ENCODE measurements at regions not wholly inside any gene's neighbourhood (a gene's known extent, or its start where the extent isn't known, plus 50 kb on each side); places are given as distances from the start of the nearest gene placed in this dataset.

DNA sequence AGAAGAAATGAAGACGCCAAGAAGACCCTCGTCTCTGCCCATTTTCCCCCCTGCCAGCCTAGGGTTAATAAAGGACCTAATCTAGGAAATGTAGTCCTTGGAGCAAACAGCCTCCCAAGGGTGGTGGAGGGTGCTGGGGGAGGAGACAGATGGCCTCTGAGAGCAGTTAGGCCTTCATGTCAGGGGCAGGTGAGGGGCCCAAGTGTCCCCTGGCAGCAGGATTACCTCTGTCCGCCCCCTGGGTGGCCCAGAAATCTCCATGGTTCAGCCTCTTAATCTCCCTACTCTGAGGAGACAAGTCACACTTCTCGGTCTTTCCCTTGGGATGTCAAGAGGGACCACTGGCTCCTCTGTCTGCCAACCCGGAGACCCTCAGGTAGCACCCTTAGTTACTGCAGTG is 365.4 kb upstream of the TNRC6C start:
- no peak for DNase-seq

- no peak for DNase-seq
These were observed 363.9 kb upstream of the TNRC6C start for GRCh38 chr17:77594416-77595209.

DNA sequence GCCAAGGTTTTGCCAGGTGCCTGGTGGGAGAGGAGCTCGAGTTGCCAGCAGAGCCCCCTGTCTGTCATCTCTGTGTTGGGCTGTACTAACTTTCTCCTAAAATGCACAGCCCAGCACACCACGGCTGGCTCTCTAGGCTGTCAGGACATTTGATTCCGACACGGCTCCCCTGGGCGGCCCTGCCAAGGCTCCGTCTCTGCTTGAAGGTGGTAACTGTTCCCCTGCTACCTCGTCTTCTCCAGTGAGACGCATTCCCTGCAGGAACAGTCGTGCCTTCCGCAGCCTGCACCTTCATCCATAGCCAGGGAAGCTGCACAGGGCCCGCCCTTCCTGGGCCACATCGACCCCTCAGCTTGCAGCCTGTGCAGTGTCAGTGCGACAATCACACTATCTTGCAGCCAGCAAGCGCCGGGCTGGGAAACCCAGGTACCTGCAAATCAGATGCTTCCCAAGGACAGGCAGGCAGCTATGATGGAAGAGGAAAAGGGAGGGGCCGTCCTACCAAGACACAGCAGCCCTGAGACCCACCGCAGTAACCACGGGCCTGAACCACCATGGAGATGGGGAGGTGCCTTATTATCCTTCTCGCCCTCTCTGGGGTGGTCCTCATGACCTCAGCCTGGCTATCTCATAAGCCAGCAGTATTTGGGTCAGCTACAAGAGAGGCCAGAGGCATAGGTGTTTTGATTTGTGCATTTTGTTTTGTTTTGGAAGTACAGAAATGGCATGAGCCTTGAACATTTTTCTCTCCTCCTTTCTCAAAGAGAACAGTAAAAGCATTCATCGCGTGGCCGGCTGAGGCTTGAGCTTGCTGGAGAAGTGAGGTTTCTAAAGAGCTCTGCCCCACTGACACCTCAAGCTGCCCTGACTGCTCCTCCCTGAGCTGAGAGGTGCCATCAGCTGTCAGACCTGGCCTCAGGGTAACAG is 361.7 kb upstream of the TNRC6C start:
- DNase-seq: no peak

- no peak for DNase-seq
These were observed 360.9 kb upstream of the TNRC6C start for GRCh38 chr17:77597418-77598240.

DNA sequence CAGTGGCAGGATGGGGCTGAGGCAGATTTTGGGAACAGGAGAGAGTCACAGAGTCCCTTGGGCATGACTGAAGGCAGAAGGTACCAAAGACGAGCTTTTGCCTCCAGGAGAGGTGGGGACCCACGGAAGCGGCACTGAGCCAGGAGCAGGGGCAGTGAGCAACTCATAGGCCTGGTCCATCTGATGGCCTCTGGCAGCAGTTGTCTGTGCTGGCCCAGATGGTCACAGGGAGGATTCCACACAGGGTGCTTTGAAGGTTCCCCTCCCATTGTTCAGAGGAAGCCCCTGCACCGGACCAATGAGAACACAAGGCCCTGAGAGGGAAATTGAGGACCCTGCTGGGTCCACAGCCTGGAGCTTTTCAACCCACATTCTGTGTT is 360.3 kb upstream of the TNRC6C start:
- DNase-seq: no peak

DNA sequence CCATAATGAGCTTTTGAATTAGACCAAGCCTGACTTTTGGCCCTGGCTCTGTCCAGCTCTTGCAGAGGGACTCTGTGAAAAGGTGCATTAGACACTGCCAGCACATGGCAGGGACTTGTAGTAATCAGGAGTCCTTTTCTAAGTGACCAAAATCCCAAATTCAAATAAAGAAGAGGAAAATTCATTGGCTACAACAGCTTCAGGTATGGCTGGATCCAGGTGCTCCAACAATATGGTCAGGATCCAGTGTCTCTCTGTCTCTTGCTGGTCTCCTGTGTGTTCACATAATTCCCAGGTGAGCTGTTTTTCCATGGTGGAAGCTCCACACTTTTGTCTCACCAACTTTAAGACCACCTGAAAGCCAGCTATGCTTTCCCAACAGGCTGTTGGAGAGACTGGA is 358.8 kb upstream of the TNRC6C start:
- no peak for DNase-seq

DNA sequence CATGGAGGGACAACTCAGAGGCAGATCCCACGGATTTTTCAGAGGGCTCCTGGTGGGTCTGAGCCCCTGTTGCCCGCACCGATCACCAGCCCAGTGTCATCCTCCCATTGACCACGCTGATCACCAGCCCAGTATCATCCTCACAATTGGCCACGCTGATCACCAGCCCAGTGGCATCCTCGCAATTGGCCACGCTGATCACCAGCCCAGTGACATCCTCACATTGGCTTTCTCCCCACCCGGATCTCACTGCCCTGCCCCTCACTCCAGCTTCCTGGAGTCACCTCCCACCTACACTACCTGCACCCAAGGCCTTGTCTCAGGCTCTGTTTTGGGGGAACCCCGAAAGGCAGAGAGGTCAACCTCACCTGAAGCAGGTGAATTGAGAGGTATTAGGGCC is 358.2 kb upstream of the TNRC6C start:
- DNase-seq: no peak

GRCh38 chr17:77601054-77601979 is 357.2 kb upstream of the TNRC6C start:
- DNase-seq: no peak

DNA sequence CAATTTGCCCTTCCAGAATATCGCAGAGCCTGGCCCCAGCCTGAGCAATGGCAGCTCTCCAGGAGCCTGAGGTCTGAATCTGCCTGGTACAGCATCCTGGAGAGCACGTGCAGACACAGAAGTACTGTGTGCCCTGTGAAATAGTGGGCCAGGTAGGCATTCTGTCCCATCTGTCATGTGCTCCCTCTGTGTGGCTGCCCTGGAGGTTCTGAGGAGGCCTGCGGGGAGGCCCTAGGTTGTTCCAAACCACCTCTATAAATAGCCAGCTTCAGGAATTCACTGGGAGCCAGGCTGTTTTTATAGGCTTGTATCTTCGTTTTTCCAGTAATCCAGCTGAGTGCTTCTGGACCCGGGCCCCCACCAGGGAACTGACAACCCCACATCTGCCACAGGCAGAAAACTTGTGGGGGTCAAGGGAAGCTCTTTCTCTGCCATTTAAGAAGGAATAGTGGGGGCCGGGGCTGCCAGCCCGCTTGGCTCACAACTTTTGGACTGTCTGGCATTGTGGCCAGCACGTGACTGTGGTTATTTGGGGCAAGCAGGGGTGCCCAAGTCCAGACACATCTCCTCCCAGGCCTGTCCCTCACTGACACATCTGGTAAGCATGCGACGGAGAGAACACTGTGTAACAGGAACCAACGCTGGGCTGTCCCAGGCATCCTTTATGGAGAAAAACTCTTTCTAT is 356.3 kb upstream of the TNRC6C start:
- DNase-seq: peak; percentile 25

DNA sequence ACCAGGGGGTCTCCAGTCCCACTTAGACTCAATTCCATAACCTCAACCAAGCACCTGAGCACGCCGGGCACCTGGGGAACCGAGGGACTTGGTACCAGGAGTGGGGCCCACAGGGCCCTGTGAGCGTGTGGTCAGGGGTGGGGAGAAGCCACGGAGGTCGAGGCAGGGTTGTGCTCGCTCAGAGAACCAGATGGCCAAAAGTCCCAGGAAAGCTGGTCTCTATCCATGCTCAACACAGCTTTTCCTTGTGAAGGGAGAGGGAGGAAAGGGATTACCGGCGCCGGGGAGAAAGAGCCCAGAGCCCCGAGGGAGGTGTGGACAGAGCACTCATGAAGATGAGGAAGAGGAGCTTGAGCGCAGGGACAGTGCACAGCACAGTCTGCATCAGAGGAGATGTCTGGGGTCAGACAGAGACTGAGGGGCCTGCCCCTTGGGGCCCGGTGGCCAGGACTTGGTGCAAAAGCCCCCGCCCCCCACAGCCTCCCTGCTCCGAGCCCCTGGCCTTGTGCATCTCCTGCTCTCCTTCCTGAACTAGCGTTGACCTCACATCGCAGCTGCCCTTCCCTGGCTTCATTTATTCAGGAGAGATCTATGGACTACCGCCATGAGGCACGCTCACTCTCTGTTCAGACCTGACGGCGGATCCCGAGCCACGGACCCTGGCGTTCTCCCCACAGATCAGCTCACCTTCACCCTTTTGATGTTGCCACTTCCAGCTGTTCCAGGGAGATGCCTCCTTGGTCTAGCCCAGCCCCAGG is 355.4 kb upstream of the TNRC6C start:
- no peak for DNase-seq

DNA sequence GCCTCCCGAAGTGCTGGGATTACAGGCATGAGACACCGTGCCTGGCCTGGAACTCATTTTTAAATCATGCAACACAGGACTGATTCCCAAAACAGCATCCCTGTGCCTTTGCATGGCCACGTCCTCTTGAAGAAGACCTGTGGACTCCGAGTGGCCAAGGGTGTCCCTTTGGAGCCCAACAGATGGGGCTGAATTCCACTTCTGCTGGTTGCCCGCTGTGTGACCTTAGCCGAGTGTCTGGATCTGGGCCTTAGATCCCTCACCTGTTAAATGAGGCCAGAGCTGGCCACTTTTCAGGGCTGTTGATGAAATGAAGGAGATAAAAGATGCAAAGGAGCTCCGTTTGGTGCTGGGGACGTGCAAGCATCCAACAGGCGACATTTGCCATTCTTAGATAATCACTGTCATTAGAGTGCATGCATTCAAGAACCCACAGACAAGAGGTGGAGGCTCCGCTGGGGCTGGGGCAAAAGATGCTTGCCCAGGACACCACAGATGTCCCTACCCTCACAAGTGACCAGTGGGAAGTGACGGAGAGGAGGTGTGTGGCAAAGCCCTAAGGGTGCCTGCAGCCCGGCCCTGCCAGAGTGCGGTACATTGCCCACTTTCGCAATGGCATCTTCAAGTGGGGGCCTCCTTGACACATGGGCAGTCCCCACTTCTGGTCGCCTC is 354.1 kb upstream of the TNRC6C start:
- no peak for DNase-seq

- DNase-seq: no peak
These were observed 353.6 kb upstream of the TNRC6C start for GRCh38 chr17:77604973-77605313.

GRCh38 chr17:77606146-77606864 is 352.2 kb upstream of the TNRC6C start:
- DNase-seq: no peak

GRCh38 chr17:77606865-77607210 is 351.7 kb upstream of the TNRC6C start:
- DNase-seq: peak; percentile 18

- no peak for DNase-seq
These were observed 350.9 kb upstream of the TNRC6C start for GRCh38 chr17:77607606-77608005.

- no peak for DNase-seq
These were observed 350.1 kb upstream of the TNRC6C start for GRCh38 chr17:77608431-77608830.

DNA sequence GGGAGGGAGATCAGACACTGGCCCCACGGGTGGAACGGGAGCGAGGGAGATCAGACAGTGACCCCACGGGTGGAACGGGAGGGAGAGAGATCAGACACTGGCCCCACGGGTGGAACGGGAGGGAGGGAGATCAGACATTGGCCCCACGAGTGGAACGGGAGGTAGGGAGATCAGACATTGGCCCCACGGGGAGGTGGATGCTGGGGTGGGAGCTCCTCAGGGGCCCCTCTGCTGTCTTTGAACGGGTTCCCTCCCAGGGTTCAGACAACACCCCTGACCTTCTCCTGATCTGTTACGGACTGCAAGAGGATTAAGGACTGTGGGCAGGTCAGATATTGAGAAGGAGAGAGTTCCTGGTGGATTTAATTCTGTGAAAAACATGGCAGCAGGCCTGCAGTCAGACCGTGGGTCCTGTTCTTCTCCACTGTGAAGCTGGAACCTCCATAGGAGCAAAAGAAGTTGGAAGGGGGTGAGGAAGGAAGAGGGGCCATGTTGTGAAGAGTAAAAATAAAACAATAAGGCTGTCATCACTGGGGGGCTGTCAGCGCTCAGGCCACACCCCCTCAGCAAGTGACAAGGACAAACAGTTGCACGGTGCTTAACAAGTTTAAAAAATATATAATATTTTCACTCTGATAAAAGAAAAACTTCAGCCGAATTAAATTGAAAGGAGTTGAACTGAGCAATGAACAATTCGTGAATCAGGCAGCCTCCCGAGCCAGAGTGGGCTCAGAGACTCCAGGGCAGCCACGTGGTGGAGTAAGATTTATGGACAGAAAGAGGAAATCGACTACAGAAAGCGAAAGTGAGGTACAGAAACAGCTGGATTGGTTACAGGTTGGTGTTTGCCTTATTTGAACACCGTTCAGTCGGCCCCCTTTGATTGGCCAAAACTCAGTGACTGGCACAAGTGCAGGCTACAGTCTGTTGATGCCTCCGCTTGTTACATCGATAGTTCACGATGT is 348.7 kb upstream of the TNRC6C start:
- DNase-seq: peak; percentile 67

DNA sequence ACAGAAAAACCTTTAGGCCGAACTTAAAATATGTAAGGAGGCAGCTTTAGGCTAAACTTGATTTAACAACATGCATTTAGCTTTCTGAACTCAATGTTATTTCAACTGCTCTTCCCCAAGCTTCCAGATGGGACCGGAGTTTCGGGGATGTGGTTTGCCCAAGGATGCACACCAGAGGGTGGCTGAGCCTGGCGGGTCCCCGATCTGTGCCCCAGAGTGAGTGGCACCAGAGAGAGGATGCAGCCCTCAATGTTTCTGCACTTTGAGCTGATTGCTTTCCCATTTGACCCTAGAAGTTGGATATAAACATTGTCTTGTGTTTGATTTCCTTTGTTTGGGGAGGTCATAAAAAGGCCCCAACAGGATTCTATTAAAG is 348.0 kb upstream of the TNRC6C start:
- DNase-seq: no peak

All from RPMI8226 (cell line).